Activated effector memory CD4-positive, alpha-beta T cell treated with Interleukin-2 at 50 U/mL for 16 hours (primary cell): ENCODE measurements at regions not wholly inside any gene's neighbourhood (a gene's known extent, or its start where the extent isn't known, plus 50 kb on each side); places are given as distances from the start of the nearest gene placed in this dataset.

ENCODE experiments used
- DNase-seq: peaks from one replicate; pipeline ENCODE4 v3.0.0-alpha.2; 2020

GRCh38 chr2:7997279-7997678 is 684.6 kb upstream of the ID2 start:
- no peak for DNase-seq

GRCh38 chr2:7999683-8000476 is 682.0 kb upstream of the ID2 start:
- no peak for DNase-seq

GRCh38 chr2:8000870-8001269 is 681.0 kb upstream of the ID2 start:
- no peak for DNase-seq

- no peak for DNase-seq
These were observed 679.0 kb upstream of the ID2 start for GRCh38 chr2:8002765-8003393.

GRCh38 chr2:8003462-8004075 is 678.3 kb upstream of the ID2 start:
- no peak for DNase-seq

- no peak for DNase-seq
These were observed 677.6 kb upstream of the ID2 start for GRCh38 chr2:8004250-8004681.

- DNase-seq: no peak
These were observed 675.7 kb upstream of the ID2 start for GRCh38 chr2:8006181-8006580.

- no peak for DNase-seq
These were observed 675.2 kb upstream of the ID2 start for GRCh38 chr2:8006626-8007025.

- no peak for DNase-seq
These were observed 672.8 kb upstream of the ID2 start for GRCh38 chr2:8009010-8009597.

- no peak for DNase-seq
These were observed 665.8 kb upstream of the ID2 start for GRCh38 chr2:8015848-8016600.

- DNase-seq: no peak
These were observed 665.2 kb upstream of the ID2 start for GRCh38 chr2:8016688-8017087.

- no peak for DNase-seq
These were observed 662.9 kb upstream of the ID2 start for GRCh38 chr2:8018956-8019355.

- no peak for DNase-seq
These were observed 661.9 kb upstream of the ID2 start for GRCh38 chr2:8019934-8020333.

GRCh38 chr2:8021921-8022320 is 659.9 kb upstream of the ID2 start:
- DNase-seq: no peak

- DNase-seq: no peak
These were observed 658.8 kb upstream of the ID2 start for GRCh38 chr2:8022908-8023640.

GRCh38 chr2:8024506-8024905 is 657.4 kb upstream of the ID2 start:
- DNase-seq: no peak

GRCh38 chr2:8026381-8026780 is 655.5 kb upstream of the ID2 start:
- no peak for DNase-seq

GRCh38 chr2:8027387-8027786 is 654.5 kb upstream of the ID2 start:
- no peak for DNase-seq

GRCh38 chr2:8028036-8028435 is 653.8 kb upstream of the ID2 start:
- no peak for DNase-seq

GRCh38 chr2:8028436-8028835 is 653.4 kb upstream of the ID2 start:
- DNase-seq: no peak

GRCh38 chr2:8028981-8029380 is 652.9 kb upstream of the ID2 start:
- DNase-seq: no peak

GRCh38 chr2:8030573-8031303 is 651.1 kb upstream of the ID2 start:
- no peak for DNase-seq
